ENCODE measurements at regions not wholly inside any gene's neighbourhood (a gene's known extent, or its start where the extent isn't known, plus 50 kb on each side); places are given as distances from the start of the nearest gene placed in this dataset.

DNA sequence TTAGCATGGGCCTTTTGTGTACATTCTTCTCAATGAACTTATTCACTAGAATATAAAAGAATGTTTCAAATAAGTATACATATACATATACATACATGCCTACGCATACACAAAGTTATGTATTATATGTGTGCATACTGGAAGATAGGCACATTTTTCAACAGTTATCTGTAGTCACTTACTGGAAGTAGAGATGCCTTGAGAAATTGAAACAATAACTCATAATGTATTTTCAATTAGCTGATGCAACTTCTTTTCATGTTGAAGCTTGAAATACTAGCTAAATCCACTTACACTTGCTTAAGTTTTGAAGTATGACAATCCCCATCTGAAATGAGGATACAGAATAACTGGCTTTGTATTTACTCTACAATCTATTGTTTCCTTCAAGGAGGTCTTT is 469.0 kb upstream of the PTGER4 start:
- no peaks in the 10 kb centered on the region for H3K9me2 ChIP-seq (replicated peaks; ENCODE audit: insufficient read depth, low read length)
- H3K27me3 ChIP-seq (replicated peaks; ENCODE audit: insufficient read depth, low read length): no peaks in the 10 kb centered on the region
- TF ChIP-seq EZH2phosphoT487 (IDR thresholded peaks at IDR 0.05; ENCODE audit: low read length) (no peak), CTCF (IDR thresholded peaks at IDR 0.05; ENCODE audit: low read length) (no peak), EZH2 (optimal IDR thresholded peaks at IDR 0.05; ENCODE audit: low read depth, low read length) (no peak)
- no peak overlapping the region for H3K4me3 ChIP-seq (ENCODE audit: low read length)
- no peaks in the 10 kb centered on the region for H4K20me1 ChIP-seq (ENCODE audit: insufficient read depth, low read length)
- H3K36me3 ChIP-seq (replicated peaks; ENCODE audit: insufficient read depth, low read length): no peaks in the 10 kb centered on the region
- no peaks in the 10 kb centered on the region for H3F3A ChIP-seq (ENCODE audit: insufficient read depth, low read length)
- H2AFZ ChIP-seq (ENCODE audit: low read length): no peak overlapping the region
- no peak for DNase-seq
- H3K4me2 ChIP-seq (ENCODE audit: low read depth, low read length): no peak overlapping the region
- no peaks in the 10 kb centered on the region for H3K4me1 ChIP-seq (ENCODE audit: low read length)
- no peak overlapping the region for H3K27ac ChIP-seq (ENCODE audit: low read length)
- no peaks in the 10 kb centered on the region for H3K79me2 ChIP-seq (ENCODE audit: low read length)
- no peak overlapping the region for H3K9ac ChIP-seq (ENCODE audit: low read length)
- H3K9me3 ChIP-seq (replicated peaks; ENCODE audit: insufficient read depth, low read length): no peaks in the 10 kb centered on the region

DNA sequence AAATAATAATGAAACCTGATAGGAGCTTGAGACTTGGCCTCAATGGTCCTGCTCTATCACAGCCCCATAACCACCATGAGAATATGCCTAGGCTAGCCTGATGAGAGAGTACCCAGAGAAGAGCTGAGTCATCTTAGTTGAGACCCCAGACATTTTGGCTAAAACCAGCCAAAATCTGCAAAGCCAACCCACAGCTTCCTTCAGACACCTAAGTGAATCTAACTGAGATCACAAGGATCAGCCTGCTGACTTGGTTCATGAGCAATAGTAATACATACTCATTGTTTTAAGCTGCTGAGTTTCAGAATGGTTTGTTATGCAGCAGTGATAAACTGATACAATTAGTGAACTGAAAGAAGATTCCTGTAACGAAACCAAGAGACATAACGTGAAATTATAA is 473.7 kb upstream of the PTGER4 start:
- H3K4me3 ChIP-seq (ENCODE audit: low read length): no peak overlapping the region
- H3K9me2 ChIP-seq (replicated peaks; ENCODE audit: insufficient read depth, low read length): no peaks in the 10 kb centered on the region
- H3K27me3 ChIP-seq (replicated peaks; ENCODE audit: insufficient read depth, low read length): no peaks in the 10 kb centered on the region
- no peak overlapping the region for H3K4me2 ChIP-seq (ENCODE audit: low read depth, low read length)
- no peaks in the 10 kb centered on the region for H3F3A ChIP-seq (ENCODE audit: insufficient read depth, low read length)
- DNase-seq: no peak
- no peaks in the 10 kb centered on the region for H3K36me3 ChIP-seq (replicated peaks; ENCODE audit: insufficient read depth, low read length)
- no peaks in the 10 kb centered on the region for H4K20me1 ChIP-seq (ENCODE audit: insufficient read depth, low read length)
- no peak overlapping the region for H3K9ac ChIP-seq (ENCODE audit: low read length)
- TF ChIP-seq EZH2phosphoT487 (IDR thresholded peaks at IDR 0.05; ENCODE audit: low read length) (no peak), EZH2 (optimal IDR thresholded peaks at IDR 0.05; ENCODE audit: low read depth, low read length) (no peak), CTCF (IDR thresholded peaks at IDR 0.05; ENCODE audit: low read length) (no peak)
- H3K27ac ChIP-seq (ENCODE audit: low read length): no peak overlapping the region
- no peaks in the 10 kb centered on the region for H3K4me1 ChIP-seq (ENCODE audit: low read length)
- H3K9me3 ChIP-seq (replicated peaks; ENCODE audit: insufficient read depth, low read length): no peaks in the 10 kb centered on the region
- H2AFZ ChIP-seq (ENCODE audit: low read length): no peak overlapping the region
- H3K79me2 ChIP-seq (ENCODE audit: low read length): no peaks in the 10 kb centered on the region

DNA sequence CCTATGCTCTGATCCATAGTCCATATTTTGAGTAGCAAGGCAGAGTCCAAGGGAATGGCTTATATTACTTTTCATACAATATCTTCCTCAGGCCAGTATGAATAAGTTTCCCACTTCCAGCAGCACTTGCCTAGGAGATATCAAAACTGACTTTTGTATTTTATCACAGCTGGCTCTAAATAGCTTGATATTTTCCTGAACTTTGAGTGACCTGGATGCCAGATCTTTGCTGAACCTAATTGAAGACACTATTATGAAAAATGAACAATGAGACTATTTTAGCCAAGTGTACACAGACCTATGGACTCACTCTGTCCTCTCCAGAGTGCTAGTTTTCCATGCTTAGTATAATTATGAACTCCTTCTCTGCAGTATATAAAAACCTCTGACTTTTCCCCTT is 475.6 kb upstream of the PTGER4 start:
- no peaks in the 10 kb centered on the region for H3K36me3 ChIP-seq (replicated peaks; ENCODE audit: insufficient read depth, low read length)
- DNase-seq: no peak
- no peaks in the 10 kb centered on the region for H3K9me3 ChIP-seq (replicated peaks; ENCODE audit: insufficient read depth, low read length)
- no peaks in the 10 kb centered on the region for H3K4me1 ChIP-seq (ENCODE audit: low read length)
- no peaks in the 10 kb centered on the region for H4K20me1 ChIP-seq (ENCODE audit: insufficient read depth, low read length)
- H3K9ac ChIP-seq (ENCODE audit: low read length): no peak overlapping the region
- H3F3A ChIP-seq (ENCODE audit: insufficient read depth, low read length): no peaks in the 10 kb centered on the region
- H3K79me2 ChIP-seq (ENCODE audit: low read length): no peaks in the 10 kb centered on the region
- H2AFZ ChIP-seq (ENCODE audit: low read length): no peak overlapping the region
- H3K4me3 ChIP-seq (ENCODE audit: low read length): no peak overlapping the region
- no peak for TF ChIP-seq EZH2 (optimal IDR thresholded peaks at IDR 0.05; ENCODE audit: low read depth, low read length)
- no peak for TF ChIP-seq CTCF (IDR thresholded peaks at IDR 0.05; ENCODE audit: low read length)
- no peak for TF ChIP-seq EZH2phosphoT487 (IDR thresholded peaks at IDR 0.05; ENCODE audit: low read length)
- no peak overlapping the region for H3K4me2 ChIP-seq (ENCODE audit: low read depth, low read length)
- no peaks in the 10 kb centered on the region for H3K27me3 ChIP-seq (replicated peaks; ENCODE audit: insufficient read depth, low read length)
- H3K9me2 ChIP-seq (replicated peaks; ENCODE audit: insufficient read depth, low read length): no peaks in the 10 kb centered on the region
- no peak overlapping the region for H3K27ac ChIP-seq (ENCODE audit: low read length)

Data from MM.1S (cell line).